Tongue (tissue), 1 donor: ENCODE measurements at regions not wholly inside any gene's neighbourhood (a gene's known extent, or its start where the extent isn't known, plus 50 kb on each side); places are given as distances from the start of the nearest gene placed in this dataset.
"Not testable (repeated sequence)": the region's sequence is repeated elsewhere in the genome, so short reads cannot be mapped to it uniquely, and the experiment has no call there.

Experiments
- DNase-seq: peaks from one replicate; pipeline ENCODE4 v3.0.0-alpha.2; 2015

- DNase-seq: no peak
Observed at GRCh38 chr10:90032519-90032918, 331.1 kb downstream of the KIF20B start.

DNA sequence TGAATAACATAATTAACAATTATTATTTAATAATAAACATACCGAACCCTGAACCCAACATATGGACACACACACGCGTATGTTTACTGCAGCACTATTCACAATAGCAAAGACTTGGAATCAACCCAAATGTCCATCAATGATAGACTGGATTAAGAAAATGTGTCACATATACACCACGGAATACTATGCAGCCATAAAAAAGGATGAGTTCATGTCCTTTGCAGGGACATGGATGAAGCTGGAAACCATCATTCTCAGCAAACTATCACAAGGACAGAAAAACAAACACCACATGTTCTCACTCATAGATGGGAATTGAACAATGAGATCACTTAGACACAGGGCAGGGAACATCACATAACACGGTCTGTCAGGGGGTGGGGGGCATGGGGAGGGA, 333.5 kb downstream of the KIF20B start:
- DNase-seq: not testable (repeated sequence)

- no peak for DNase-seq
Observed at GRCh38 chr10:90041585-90041984, 340.2 kb downstream of the KIF20B start.

GRCh38 chr10:90042075-90042474, 340.7 kb downstream of the KIF20B start:
- no peak for DNase-seq

DNA sequence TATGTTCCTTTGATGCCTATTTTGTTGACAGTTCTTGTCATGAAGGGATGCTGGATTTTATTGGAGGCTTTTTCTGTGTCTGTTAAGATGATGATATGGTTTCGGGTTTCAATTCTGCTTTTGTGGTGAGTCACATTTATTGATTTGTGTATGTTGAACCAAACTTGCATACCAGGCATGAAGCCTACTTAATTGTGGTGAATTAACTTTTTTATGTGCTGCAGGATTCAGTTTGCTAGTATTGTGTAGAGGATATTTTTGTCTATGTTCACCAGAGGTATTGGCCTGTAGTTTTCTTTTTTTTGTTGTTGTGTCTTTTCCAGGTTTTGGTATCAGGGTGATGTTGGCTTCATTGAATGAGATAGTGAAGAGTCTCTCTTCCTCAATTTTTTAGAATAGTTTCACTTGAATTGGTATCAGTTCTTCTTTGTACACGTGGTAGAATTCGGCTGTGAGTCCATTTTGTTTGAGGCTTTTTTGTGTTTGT, 345.9 kb downstream of the KIF20B start:
- DNase-seq: no peak

- no peak for DNase-seq
Observed at GRCh38 chr10:90051053-90051452, 349.7 kb downstream of the KIF20B start.

GRCh38 chr10:90051474-90051873, 350.1 kb downstream of the KIF20B start:
- no peak for DNase-seq

GRCh38 chr10:90062786-90063185, 361.4 kb downstream of the KIF20B start:
- no peak for DNase-seq

GRCh38 chr10:90064295-90064694, 362.9 kb downstream of the KIF20B start:
- DNase-seq: no peak

DNA sequence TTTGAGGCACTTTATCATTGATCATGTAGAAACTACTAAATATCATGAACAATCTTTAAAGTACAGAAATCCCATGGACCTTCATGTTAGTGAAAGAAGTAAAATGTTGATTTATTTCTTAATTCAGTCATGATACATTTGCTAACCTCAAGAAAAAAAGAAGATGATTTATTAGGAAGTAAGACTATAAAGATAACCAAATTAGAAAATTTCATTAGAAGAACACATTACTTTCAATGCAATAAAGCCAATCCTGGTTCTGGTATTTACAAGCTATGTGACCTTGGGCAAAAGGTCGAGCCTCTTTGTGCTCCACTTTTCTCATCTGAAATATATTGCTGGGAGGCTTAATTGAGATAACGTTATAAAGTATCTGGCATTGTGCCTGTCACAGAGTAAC, 365.0 kb downstream of the KIF20B start:
- DNase-seq: no peak

DNA sequence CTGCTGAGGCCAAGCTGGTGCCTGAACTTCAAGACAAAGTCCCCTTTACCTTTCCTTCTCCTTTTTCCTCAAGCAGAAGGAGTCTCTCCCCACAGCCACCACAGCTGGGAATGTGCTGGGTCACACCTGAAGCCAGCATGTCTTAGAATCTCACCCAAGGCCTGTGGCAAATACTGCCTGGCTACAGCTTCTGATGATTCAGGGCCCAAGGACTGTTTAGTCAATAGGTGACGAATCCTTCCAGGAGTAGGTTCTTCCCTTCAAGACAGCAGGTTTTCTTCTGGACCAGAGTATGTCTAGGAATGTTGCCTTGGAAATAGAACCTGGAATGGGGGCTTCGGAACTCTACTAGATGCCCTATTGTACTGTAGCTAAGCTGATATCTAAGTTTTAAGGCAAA, 374.6 kb downstream of the KIF20B start:
- no peak for DNase-seq

GRCh38 chr10:90079819-90080218, 378.4 kb downstream of the KIF20B start:
- DNase-seq: no peak

DNA sequence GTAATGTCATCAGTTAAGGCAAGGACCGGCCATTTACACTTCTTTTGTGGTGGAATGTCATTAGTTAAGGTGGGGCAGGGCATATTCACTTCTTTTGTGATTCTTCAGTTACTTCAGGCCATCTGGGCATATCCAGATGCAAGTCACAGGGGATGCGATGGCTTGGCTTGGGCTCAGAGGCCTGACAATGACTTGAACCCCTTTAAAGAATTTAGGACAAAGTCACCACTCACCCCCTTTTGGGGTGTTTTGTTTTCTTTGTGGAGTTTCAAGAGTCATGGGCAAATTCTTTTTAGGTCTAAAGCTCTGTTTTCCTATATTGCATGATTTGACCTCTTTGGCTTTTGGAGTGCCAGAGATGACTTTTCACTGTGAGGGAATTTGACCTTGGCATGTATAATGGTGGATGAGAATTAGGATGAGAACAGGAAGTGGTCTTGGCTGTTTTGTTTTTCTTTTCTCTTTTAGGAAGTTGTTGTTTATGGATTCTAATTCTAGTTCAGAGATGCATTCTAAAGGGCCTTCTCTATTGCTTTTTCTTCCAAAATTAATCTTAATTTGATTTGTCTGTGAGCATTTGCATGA, 385.3 kb downstream of the KIF20B start:
- DNase-seq: not testable (repeated sequence)

DNA sequence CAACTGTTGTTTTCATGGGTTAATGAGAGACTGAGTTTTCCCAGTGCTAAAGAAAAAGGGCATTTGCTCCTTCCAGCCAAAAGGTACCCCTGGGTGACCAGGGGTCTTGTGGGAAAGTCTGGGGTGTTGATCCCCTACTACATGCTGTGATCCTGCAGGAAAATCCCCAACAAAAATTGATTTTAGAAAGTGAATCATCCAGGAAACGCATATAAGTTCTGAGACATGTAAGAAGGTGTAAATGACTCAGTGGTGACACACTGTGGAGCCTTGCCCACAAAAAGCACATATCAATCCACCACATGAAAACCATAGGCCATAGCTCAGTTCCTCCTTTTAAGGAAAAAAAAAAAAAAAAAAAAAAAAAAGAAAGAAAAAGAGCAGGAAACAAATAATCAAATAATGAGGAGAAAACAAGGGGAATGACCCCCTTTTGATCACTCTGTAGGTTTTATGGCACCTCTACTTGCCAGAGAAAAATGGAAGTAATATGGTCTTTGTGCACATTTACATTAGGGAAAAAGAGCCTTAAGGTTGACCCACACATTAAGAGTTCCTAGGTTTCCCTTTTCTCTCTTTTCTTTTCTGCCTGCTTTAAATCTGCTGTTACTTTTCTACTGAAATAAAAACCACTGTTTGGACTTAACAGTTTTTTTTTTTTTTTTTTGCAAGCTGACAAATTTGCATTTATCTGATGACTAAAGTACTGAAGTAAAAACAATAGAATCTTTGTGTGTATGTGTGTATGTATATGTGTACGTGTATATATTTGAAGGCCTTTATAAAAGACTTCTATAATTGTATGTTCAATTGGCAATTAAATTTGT, 386.0 kb downstream of the KIF20B start:
- peak; percentile 18 for DNase-seq

DNA sequence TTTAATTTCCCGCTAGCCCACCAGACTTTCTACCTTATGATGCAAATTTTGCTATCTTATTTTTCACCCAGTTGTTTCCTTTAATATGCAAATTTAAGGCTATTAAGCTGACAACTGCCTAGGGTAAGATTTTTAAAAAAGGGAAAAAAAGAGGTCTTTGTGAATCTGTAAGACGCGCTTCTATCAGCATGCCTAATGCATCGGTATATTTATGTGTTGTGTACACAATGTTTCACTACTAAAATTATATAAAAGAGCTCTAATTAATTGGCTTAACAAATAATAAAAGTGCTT, 386.6 kb downstream of the KIF20B start:
- DNase-seq: no peak

- no peak for DNase-seq
Observed at GRCh38 chr10:90089719-90090118, 388.3 kb downstream of the KIF20B start.

DNA sequence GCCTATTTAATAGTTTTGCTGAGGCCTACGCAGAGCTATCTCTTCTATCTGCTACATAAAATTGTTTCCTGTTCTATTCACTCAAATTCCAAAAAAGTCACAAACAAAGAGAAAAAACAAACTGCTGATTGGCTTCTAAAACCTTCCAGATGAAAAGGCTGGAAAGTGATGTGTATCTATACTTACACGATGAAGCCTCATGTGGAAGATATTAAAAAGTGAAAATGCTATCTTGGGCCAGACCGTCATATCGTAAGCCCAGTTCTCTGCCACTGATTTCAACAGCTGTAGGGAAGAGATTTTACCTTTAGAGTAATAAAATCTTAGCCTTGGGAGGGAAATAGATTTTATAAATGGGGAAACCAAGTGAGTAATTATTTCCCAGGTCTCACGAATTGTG, 394.8 kb downstream of the KIF20B start:
- no peak for DNase-seq

GRCh38 chr10:90107581-90107980, 406.2 kb downstream of the KIF20B start:
- DNase-seq: not testable (repeated sequence)

DNA sequence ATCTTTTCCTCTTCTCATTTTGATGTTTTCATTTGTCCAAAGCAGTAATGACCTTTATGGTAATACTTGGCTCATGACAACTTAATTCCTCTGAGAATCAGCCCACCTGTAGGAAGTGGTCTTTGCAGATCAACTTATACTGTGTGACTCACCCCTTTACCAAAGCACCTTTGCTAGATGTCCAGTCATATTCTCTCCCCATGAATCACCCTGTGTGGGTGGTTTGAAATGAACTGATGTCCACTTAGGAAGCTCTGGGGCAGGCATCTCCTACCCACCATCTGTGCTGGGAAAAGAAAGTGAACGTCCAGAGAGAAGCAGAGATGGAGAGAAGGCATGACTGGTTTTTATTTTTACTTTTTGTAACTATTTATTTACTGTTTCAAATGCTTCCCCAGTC, 410.3 kb downstream of the KIF20B start:
- DNase-seq: no peak

- no peak for DNase-seq
Observed at GRCh38 chr10:90112681-90113080, 411.3 kb downstream of the KIF20B start.

GRCh38 chr10:90118567-90118966, 417.2 kb downstream of the KIF20B start:
- DNase-seq: not testable (repeated sequence)

DNA sequence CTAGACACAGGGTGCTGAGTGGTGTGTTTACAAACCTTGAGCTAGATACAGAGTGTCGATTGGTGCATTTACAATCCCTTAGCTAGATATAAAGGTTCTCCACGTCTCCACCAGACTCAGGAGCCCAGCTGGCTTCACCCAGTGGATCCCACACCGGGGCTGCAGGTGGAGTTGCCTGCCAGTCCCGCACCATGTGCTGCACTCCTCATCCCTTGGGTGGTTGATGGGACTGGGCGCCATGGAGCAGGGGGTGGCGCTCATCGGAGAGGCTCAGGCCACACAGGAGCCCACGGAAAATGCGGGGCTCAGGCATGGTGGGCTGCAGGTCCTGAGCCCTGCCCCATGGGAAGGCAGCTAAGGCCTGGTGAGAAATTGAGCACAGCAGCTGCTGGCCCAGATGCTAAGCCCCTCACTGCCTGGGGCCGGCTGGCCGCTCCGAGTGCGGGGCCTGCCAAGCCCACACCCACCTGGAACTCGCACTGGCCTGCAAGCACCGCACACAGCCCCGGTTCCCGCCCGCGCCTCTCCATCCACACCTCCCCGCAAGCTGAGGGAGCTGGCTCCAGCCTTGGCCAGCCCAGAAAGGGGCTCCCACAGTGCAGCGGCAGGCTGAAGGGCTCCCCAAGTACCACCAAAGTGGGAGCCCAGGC, 418.4 kb downstream of the KIF20B start:
- not testable (repeated sequence) for DNase-seq

- DNase-seq: peak; percentile 33
Observed at GRCh38 chr10:90125456-90126255, 424.3 kb downstream of the KIF20B start.
